ENCODE measurements at regions not wholly inside any gene's neighbourhood (a gene's known extent, or its start where the extent isn't known, plus 50 kb on each side); places are given as distances from the start of the nearest gene placed in this dataset.

DNA sequence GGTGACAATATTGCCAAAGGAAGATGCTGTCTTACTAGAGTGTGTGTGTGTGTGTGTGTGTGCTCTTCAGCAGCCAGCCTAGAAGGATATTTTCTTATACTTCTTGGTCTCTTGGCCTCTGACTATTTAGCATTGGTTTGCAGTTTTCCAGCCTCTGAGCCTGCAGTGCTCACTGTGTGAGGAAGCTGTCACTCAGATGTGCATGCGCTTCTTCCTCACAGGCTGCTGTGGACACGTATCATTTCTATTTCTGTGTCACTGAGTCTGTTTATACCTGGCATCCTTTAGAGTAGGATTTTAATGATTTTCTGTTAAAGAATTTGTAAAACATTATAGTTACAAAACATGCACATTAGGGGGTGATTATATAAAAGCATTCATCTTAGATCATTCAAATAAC is 83.3 kb downstream of the ALDH8A1 start:
- no peak for DNase-seq

DNA sequence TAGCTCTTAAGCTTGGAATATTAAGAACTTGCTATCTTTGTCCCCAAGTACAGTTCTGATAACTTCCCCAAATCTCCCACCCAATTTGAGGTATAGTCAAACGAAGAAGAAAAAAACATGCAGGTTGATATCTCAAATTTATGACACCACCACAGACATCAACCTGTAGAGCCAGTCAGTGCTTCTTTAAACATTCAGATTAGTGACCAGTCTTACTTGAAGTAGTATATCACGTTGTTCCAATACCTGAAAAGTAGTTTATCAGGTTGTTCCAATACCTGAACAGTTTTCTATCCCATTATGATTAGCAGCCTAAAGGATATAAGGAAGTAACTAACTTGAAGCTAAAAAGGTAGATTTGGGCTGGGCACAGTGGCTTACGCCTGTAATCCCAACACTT is 85.3 kb downstream of the ALDH8A1 start:
- DNase-seq, result no peak

DNA sequence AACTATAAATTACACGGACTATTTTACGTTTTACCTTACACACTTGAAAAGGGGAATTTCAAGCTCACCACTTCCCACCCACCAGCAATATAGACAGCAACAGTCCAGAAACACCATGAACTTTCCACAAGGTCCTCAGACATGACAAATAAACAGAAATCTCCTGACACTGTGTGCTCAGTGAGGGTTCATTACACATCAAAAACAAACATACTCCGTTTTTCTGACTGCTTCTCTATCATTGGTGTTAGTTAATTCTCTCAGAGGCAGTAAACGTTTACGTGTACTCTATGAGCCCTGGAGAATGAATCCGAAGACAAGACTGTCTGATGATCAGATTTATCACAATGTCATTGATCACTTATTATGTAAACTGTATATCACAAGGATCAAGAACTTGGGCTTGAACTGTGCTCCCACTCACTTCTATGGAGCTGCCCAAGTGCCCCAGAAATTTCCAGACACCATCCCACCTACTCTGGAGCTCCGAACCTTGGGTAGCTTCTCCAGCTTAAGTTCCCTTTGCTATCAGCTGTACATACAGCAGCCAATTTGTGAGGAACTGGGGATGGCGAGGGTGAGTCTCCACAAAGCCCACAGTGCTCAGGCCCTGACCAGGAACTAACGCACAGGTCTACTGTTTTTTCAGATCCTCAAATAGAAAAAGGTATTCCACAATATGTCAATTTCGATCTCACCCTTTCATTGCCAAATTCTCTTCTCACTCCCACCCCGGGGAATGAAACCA is 86.0 kb downstream of the ALDH8A1 start:
- no peak for DNase-seq

DNA sequence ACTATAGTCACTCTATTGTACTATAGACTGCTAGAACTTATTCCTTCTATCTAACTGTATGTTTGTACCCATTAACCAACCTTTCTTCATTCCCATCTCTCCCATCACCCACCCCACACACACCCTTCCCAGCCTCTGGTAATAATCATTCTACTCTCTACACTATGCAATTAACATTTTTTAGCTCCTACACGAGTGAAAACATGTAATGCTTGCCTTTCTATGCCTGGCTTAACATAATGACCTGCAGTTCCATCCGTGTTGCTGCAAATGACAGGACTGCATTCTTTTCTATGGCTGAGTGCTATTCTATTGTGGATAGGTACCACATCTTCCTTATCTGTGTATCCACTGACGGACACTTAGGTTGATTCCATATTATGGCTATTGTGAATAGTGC is 95.5 kb downstream of the ALDH8A1 start:
- DNase-seq, result no peak

DNA sequence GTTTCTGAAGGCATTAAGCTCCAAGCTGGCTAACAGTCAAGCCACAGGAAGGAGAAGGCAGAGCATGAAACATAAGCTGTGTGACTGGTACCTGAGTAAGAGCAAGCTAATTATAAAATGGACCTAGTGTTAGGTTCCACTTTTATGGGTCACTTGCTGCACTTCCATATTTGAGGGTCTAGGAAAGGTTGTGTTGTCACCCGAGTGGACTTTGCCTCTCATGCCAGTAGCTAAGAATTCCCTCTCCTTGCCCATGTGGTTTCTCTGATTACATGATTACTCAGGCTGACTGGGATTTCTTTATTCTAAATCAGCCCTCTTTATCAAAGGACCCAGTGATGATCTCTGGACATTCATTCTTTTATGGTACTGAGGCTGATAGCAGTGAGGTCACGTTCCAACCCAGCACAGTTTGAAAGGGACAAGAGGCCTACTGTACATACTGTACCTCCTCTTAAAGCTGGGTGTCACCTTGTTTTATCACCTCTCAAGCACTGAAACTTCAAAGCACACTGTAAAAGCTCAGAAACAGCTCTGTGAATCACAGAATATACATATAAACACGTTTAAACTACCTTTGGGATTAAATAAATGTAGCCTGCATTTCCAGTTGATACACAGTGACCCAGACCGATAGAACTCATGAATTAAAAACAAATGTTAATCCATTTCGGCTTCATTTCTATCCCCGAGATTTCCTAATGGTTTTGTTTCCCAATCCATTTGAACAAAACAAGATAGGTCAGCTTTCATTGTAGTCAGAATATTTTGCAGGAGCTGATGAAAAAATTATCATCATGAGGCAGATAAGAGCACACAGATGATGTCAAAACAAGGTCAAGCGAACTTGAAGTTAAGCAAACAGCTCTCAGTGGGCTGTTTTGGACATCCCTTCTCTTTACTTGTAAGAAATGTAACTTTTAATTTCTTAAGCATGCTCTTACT is 96.5 kb downstream of the ALDH8A1 start:
- no peak for DNase-seq

DNA sequence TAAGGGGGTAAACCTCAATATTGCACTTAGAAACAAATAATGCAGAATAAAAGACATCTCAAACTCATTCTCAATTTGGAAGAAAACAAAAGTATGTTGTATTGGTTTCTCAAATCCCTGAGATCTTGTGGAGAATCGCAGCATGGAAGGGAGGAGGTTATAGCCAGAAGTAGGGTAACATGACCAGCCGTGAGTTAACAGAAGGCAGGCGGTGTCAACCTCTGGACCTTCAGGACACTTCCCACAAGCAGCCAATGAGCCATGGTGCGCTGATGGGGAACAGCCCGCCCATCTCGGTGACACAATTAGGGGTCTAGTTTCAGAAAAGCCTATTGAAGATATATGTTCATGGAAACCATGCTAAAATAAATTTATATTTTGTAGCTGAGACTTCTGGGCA is 98.4 kb downstream of the ALDH8A1 start:
- DNase-seq, result no peak

DNA sequence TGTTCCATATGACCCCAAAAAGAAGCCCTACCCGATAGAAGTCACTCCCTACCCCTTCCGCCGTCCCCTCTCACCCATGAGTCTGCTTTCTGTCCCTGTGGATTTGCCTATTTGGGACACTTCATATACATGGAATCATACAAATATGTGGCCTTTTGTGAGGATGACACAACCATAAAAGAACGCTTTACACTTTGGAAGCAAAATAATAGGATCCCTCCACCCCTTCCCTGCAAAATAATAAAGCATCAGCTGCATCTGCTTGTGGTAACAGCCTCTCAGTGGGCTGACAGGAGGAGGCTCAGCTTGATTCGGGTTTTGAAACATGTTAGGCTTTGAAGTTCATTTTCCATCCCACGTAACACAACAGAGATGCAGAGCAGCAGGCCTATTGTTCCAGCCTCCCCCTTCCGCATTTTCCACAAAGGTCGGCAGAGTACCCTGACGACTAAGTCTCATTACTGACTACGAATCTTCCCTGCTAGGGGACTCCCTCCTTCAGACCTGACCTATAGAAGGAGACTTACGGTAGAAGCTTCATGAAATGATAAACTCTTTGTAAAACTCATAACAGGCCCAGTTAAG is 99.1 kb downstream of the ALDH8A1 start:
- DNase-seq, result no peak

DNA sequence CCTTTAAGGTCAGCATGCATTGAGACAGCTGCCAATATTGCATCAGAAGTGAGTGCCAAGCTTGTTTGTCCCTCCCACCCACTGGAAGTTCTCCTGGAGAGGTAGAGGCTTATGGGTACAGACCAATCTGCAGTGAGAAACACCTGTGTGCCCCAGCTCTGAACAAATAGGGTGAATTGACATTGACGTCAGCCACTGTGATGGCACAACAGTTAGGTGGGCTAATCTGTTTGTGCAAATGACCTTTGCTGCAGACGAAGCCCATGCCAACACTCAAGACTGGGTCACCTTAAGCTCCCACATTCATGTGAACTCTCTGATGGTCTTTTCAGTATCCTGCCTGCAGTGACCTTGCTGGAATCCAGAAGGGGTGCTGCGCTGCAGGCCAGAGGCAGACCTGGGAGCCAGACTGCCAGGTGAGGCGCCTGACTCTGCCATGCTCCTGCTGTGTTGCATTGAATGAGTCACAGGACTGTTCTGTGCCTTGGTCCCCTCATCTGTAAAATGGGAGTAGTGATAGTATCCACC is 99.9 kb downstream of the ALDH8A1 start:
- no peak for DNase-seq

DNA sequence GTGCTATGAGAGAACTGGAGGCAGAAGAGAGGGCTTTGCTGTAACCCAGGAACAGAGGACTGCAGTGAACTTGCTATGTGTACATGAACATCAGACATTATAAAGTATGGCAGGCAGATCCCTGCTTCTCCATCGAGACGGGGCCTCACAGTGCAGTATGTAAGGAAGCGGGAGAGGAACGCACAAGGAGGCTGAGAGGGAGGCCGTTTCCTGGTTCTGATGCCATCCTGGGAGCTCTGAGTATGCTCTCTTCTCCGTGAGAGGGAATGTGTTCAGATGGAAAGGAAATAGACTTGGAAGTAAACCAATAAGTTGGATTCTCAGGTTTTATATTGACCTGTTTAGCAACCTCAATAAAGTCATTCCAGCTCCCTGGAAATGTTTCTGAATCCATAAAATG is 101.8 kb downstream of the ALDH8A1 start:
- no peak for DNase-seq

DNA sequence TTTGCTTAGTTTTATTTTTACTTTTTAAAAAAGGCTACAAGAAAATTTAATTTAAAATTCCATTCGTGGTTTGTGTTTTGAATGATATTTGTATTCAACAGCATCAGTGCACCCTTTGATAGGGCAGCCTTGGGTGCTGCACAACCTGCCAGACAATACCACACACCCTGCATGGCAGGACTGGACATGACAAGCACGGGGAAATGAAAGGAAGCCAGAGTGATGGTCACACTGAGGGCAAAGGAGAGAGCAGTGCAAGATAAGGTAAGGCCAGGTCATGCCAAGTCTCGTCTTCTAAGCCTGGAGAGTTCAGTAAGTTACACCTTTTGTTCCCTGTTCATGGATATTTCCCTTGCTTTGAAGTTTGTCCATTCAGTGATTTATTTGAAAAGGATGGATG is 103.0 kb downstream of the ALDH8A1 start:
- DNase-seq, result no peak

DNA sequence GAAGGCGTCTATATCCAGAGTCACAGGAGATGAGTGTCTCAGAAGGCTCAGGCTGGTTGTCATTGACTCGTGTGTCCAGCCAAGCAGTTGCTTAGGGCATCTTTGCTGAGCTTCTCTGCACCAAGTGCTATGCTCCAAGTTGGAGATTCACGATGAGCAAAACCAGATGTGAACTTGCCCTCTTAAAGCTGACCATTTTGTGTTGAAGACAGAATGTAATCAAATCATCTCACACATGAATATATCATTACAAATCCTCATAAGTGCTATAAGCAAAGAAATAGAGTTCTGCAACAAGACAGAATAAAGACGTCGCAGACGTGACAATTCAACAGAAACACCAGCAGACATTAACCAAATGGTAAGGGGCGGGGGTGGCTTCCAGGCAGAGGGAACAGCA is 103.9 kb downstream of the ALDH8A1 start:
- no peak for DNase-seq

DNA sequence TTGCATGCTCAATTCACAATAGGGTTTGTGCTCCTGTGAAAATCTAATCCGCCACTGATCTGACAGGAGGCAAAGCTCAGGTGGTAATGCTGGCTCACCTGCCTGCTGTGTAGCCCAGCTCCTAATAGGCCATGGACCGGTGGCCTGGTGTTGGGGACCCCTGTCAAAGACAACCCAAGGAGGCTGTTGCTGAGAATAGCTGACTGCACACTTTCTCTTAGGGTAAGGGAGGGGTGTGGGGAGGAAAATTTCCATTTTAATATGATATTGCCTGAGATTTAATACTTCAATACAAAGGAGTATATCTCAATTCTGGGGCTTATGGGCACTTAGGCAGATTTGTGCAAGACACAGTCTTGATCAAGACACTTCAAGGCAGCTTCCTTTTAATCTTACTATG is 105.8 kb downstream of the ALDH8A1 start:
- no peak for DNase-seq

DNA sequence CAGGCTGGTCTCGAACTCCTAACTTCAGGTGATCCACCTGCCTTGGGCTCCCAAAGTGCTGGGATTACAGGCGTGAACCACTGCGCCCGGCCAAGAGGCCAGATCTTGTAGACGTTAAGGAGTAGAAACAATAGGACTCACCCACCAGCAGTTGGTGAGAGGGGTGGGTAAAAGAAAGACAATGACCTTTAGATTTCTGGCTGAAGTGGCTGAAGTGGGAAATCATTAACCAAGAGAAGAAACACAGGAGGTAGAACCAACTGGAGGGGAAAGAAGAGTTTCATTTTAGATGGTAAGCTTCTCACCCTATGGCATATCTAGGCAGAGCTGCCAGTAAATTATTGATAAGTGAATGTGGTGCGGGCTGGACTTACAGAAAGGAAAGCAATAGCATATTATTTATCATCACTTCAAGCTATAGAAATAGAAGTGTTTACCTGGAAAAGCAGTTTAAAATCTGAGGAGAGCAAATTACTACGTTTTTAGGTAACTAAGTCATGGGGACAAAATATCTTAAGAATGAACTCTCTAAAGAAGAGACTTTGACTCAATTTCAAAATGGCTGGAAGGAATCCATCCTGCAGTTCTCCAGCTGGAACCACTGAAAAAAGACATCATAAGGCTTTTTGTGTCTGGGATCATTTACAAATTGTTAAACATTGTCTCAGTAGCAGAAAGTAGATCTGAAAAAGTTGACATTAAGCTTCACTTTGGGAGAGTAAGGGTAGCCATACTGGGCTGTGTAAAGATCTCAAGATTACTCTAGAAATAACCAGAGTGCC is 109.6 kb downstream of the ALDH8A1 start:
- no peak for DNase-seq

DNA sequence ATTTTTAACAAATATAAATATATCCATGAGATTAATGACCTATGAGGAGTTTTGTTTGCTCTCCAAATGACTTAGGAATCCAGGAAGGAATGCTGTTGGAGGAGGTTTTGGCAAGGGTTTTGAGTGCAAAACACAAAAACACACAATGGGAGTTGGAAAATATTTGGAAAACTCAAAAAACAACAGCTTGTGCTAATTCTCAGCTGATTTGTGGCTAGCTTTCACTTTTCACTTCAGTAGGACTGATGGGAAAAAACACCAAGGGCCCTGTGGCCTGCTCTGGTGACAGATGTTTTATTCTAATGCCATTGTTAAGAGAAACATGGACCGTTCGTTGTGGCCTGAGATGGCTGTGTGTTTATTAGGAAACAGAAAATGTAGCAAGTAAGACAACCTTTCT is 113.9 kb downstream of the ALDH8A1 start:
- no peak for DNase-seq

DNA sequence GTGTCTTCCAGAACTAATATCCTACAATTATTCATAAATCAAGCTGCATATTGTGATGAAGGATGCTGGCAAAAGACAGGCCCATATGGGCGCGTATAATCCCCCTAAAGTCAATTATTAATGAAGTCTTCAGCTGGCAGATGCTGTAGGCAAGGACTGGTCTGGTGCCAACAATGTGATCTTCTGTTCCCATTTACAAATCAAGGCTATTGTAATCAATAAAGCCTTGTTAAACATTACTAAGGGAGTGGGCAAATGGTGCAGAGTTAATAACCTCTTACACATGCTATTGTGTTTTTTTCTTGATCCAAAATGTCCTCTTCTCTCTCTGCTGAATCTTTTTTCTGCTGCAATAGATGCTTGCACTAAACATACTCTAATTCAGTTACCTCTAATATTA is 119.0 kb downstream of the ALDH8A1 start:
- DNase-seq, result no peak

DNA sequence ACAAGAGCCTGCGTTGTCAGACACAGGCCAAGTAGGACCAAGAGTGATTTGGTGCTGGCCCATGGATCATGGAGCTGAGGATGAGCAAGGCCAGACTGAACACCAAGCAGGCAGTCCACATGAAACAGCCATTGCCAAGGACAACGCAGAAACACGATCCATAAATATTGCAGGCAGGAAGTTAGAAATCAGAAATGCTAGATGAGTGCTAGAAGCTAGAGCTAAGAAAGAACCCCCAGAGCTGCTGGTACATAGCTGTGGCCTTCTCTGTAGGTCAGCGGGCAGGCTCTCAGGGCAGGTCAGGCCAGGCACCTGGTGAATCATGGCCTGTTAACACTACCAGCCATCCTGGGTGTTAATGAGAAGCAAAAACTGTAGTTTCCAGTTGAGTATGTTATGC is 119.7 kb downstream of the ALDH8A1 start:
- DNase-seq, result no peak

DNA sequence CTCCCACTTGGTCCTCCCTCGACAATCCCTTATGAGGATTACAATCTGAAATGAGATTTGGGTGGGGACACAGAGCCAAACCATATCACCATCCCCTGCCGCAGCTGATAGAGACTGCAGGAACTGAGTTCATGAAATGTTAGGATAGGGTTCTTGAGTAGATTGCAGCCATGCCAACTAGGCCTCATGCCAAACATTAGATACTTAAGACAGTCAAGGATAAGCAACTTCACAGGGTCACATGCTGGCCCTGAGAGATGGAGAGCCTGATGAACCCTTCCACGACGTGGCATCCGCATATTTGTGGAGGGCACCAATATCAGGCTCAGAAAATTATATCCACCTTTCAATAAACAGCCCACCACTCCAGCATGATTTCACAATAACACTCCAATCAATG is 121.3 kb downstream of the ALDH8A1 start:
- no peak for DNase-seq

DNA sequence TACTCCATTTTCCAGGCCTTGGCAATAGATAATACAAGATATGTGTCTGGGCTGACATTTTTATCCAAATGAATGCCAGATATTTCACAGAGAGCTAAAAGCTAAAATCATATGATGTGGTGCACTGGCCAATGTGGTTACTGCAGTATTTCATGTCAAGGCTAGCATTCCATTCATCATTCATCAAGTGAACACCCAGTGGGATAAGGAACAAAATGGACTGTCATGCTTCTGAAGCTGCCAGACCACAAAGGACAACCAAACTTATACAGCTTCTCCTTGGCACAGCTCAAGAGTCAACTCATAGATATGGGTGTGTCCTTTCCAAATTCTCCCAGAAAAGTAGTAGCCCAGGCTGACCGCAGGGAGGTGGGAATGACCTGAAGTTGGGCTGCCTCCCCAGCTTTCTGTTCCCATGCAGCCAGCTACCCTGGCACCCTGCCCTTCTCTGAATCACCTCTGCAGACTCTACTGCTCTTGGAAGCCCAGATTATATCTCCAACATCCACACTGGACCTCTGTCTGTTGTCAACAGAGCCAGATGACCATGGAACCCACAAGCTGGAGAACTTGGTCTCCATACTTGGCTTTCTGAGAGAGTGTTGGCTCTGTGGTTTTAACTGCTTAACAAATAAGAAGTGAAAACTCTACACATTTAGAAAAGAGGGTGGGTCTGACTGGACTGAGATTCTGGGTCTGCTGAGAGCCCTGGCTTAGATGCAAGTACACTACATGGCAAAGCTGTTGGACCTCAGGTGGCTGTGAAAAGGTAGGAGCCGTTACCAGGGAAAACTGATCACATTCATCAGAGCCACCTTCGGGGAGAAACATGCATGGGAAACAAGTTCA is 122.8 kb downstream of the ALDH8A1 start:
- DNase-seq, result no peak

DNA sequence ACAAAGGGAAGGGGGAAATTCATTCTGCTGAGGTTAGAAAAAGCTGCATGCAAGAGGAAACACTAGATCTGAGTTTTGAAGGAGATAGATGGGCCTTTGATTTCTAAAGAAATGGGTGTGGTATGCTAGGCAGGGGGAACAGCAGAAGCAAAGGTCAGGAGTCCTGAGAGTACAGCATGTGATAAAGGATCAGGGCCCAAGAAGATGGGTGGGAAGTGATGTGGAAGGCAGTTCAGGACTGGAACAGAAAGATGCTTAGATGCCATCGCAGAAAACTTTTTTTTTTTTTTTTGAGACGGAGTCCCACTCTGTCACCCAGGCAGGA is 126.2 kb downstream of the ALDH8A1 start:
- DNase-seq, result no peak

DNA sequence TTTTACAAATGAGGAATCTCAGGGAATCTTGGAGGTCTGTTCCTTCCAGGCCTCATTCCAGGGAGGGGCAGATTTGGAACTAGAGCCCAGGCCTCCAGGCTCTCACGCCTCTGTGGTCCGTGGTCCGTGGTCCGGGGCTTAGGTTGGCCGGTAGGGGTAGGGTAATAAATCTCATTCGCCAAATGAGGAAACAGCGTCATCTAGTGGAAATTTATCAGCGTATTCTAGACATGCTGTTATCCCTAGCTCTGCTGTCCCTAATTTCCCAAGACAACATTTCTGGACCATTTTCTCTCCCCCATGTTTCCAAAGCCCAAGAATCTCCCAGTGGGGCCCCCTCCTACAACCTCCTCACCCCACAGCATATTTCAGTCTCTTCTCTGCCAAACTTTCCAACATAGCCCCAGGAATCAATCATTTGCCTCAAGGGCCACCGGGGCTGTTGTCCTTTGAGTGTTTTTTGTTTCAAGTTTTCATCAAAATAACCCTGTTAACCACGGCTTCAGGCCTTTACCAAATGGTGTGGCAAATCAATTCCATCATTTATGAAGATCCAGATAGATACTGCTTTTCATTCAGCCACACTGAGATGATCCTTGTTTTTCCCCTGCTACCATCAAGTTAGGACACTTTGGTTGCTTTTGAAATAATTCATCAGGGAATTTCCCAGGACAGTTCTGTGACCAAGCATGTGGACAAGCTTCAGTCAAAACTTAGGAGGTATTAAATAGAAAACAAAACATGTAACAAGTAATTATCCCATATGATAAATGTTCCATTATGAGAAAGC is 126.8 kb downstream of the ALDH8A1 start:
- DNase-seq, result peak; percentile 46 to 90
